Progenitor cell of endocrine pancreas (in vitro differentiated cells): ENCODE measurements at regions not wholly inside any gene's neighbourhood (a gene's known extent, or its start where the extent isn't known, plus 50 kb on each side); places are given as distances from the start of the nearest gene placed in this dataset.

Source experiments
- DNase-seq: peaks from one replicate; pipeline ENCODE4 v3.0.0; 2021; ENCODE audit warnings: low spot score; ENCODE audit not compliant: unreplicated experiment
- H3K27ac Mint-ChIP-seq: 2 replicates; pipeline ENCODE4 v1.8.0; 2021; ENCODE audit warnings: mild to moderate bottlenecking, moderate library complexity, mixed read lengths
- H3K27me3 Mint-ChIP-seq: 2 replicates; pipeline ENCODE4 v1.8.0; 2021; ENCODE audit warnings: mixed read lengths
- H3K36me3 Mint-ChIP-seq: 2 replicates; pipeline ENCODE4 v1.8.0; 2022; ENCODE audit warnings: mixed read lengths; ENCODE audit not compliant: insufficient read depth
- H3K4me1 Mint-ChIP-seq: 2 replicates; pipeline ENCODE4 v1.8.0; 2021; ENCODE audit warnings: low read depth, mixed read lengths
- H3K4me3 Mint-ChIP-seq: 2 replicates; pipeline ENCODE4 v1.8.0; 2021; ENCODE audit warnings: low read depth, mild to moderate bottlenecking, moderate library complexity, mixed read lengths
- H3K9me3 Mint-ChIP-seq: 2 replicates; pipeline ENCODE4 v1.8.0; 2021; ENCODE audit warnings: low read depth, mixed read lengths
- CTCF ChIP-seq: fragments of 200-600 bp; sonication (generic); IDR thresholded peaks from one replicate; pipeline ENCODE4 v1.5.0; 2021; ENCODE audit warnings: antibody characterized with exemption, mild to moderate bottlenecking; ENCODE audit not compliant: unreplicated experiment

- Mint-ChIP-seq H3K9me3 (peaks cover 13% of the 10 kb centered on the region), H3K27ac (no peak overlapping the region), H3K4me1 (no peaks in the 10 kb centered on the region), H3K27me3 (peaks cover 20% of the 10 kb centered on the region), H3K36me3 (no peaks in the 10 kb centered on the region), H3K4me3 (no peak overlapping the region)
- DNase-seq, result no peak
- TF ChIP-seq CTCF, result no peak
Measured at GRCh38 chr5:135159626-135160025, 125.6 kb upstream of the PITX1 start.

- no peak for TF ChIP-seq CTCF
- H3K36me3 Mint-ChIP-seq, result no peaks in the 10 kb centered on the region
- peaks cover 13% of the 10 kb centered on the region for H3K9me3 Mint-ChIP-seq
- peaks cover 18% of the 10 kb centered on the region for H3K27me3 Mint-ChIP-seq
- DNase-seq, result no peak
- H3K27ac Mint-ChIP-seq, result no peak overlapping the region
- H3K4me1 Mint-ChIP-seq, result no peaks in the 10 kb centered on the region
- no peak overlapping the region for H3K4me3 Mint-ChIP-seq
Measured at GRCh38 chr5:135158982-135159381, 125.0 kb upstream of the PITX1 start.

- Mint-ChIP-seq H3K27me3 (peaks cover 14% of the 10 kb centered on the region), H3K9me3 (peaks cover 13% of the 10 kb centered on the region), H3K4me1 (no peaks in the 10 kb centered on the region), H3K4me3 (no peak overlapping the region), H3K36me3 (no peaks in the 10 kb centered on the region), H3K27ac (no peak overlapping the region)
- no peak for DNase-seq
- no peak for TF ChIP-seq CTCF
Measured at GRCh38 chr5:135158314-135158697, 124.3 kb upstream of the PITX1 start.

- no peaks in the 10 kb centered on the region for H3K36me3 Mint-ChIP-seq
- no peaks in the 10 kb centered on the region for H3K4me1 Mint-ChIP-seq
- H3K4me3 Mint-ChIP-seq, result no peak overlapping the region
- TF ChIP-seq CTCF, result no peak
- no peak for DNase-seq
- H3K27me3 Mint-ChIP-seq, result peaks cover 15% of the 10 kb centered on the region
- peaks cover 13% of the 10 kb centered on the region for H3K9me3 Mint-ChIP-seq
- H3K27ac Mint-ChIP-seq, result no peak overlapping the region
Measured at GRCh38 chr5:135157421-135158313, 123.6 kb upstream of the PITX1 start.

- Mint-ChIP-seq H3K27me3 (peaks cover 13% of the 10 kb centered on the region), H3K4me3 (no peak overlapping the region), H3K36me3 (no peaks in the 10 kb centered on the region), H3K9me3 (peaks cover 13% of the 10 kb centered on the region), H3K4me1 (no peaks in the 10 kb centered on the region), H3K27ac (no peak overlapping the region)
- TF ChIP-seq CTCF, result no peak
- DNase-seq, result no peak
Measured at GRCh38 chr5:135156715-135157404, 122.8 kb upstream of the PITX1 start.
